ENCODE measurements at regions not wholly inside any gene's neighbourhood (a gene's known extent, or its start where the extent isn't known, plus 50 kb on each side); places are given as distances from the start of the nearest gene placed in this dataset.

- Histone ChIP-seq H3K4me3 (no peak overlapping the region), H3K4me1 (no peaks in the 10 kb centered on the region), H3K27me3 (no peaks in the 10 kb centered on the region), H3K36me3 (no peaks in the 10 kb centered on the region), H3K27ac (no peak overlapping the region), H3K9me3 (no peaks in the 10 kb centered on the region)
- no peak for TF ChIP-seq EP300 (IDR thresholded peaks at IDR 0.05)
- no peak for TF ChIP-seq POLR2A (IDR thresholded peaks at IDR 0.05)
- TF ChIP-seq CTCF (IDR thresholded peaks at IDR 0.05), result no peak
- no peak for TF ChIP-seq POLR2AphosphoS5 (IDR thresholded peaks at IDR 0.05)
- 88% methylated on average over 6 of the region's 6 CpGs for WGBS
- DNase-seq (ENCODE audit: low spot score in 2 of 2), result no peak
These were observed 702.8 kb downstream of the LIG4 start for GRCh38 chr13:107512551-107512950.

GRCh38 chr13:107497661-107498060 is 717.7 kb downstream of the LIG4 start:
- Histone ChIP-seq H3K27ac (no peak overlapping the region), H3K9me3 (no peaks in the 10 kb centered on the region), H3K36me3 (no peaks in the 10 kb centered on the region), H3K27me3 (no peaks in the 10 kb centered on the region), H3K4me1 (no peaks in the 10 kb centered on the region), H3K4me3 (no peak overlapping the region)
- TF ChIP-seq POLR2AphosphoS5 (IDR thresholded peaks at IDR 0.05), result no peak
- no peak for TF ChIP-seq EP300 (IDR thresholded peaks at IDR 0.05)
- no peak for TF ChIP-seq CTCF (IDR thresholded peaks at IDR 0.05)
- no peak for TF ChIP-seq POLR2A (IDR thresholded peaks at IDR 0.05)
- no peak for DNase-seq (ENCODE audit: low spot score in 2 of 2)
- 47% methylated on average over 5 of the region's 5 CpGs for WGBS

DNA sequence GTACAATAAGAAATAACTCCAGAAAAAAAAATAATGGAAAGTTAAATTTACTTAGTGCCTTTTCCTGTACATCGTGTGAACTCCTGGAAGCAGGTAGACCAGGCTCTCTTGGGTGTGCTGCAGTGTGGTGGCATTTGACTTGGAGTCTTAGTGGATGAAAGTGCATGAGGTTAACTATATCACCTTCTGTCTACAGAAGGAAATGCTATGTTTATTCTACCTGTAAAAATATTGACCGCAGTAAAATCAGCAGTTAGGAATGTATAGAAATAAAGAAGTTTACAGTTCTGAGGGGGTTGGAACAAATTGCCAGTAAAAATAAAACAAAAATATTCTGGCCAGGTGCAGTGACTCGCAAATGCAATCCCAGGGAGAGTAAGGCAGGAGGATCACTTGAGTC is 722.1 kb downstream of the LIG4 start:
- no peak for TF ChIP-seq CTCF (IDR thresholded peaks at IDR 0.05)
- no peak for TF ChIP-seq POLR2A (IDR thresholded peaks at IDR 0.05)
- TF ChIP-seq EP300 (IDR thresholded peaks at IDR 0.05), result no peak
- no peak for TF ChIP-seq POLR2AphosphoS5 (IDR thresholded peaks at IDR 0.05)
- Histone ChIP-seq H3K36me3 (no peaks in the 10 kb centered on the region), H3K27me3 (no peaks in the 10 kb centered on the region), H3K27ac (no peak overlapping the region), H3K4me3 (no peak overlapping the region), H3K9me3 (peaks cover 6% of the 10 kb centered on the region), H3K4me1 (no peaks in the 10 kb centered on the region)
- no peak for DNase-seq (ENCODE audit: low spot score in 2 of 2)
- 87% methylated on average over 3 of the region's 3 CpGs for WGBS

- Histone ChIP-seq H3K4me3 (no peak overlapping the region), H3K36me3 (no peaks in the 10 kb centered on the region), H3K4me1 (no peaks in the 10 kb centered on the region), H3K9me3 (no peaks in the 10 kb centered on the region), H3K27ac (no peak overlapping the region), H3K27me3 (no peaks in the 10 kb centered on the region)
- 75% methylated on average over 5 of the region's 5 CpGs for WGBS
- TF ChIP-seq POLR2AphosphoS5 (IDR thresholded peaks at IDR 0.05), result no peak
- no peak for TF ChIP-seq EP300 (IDR thresholded peaks at IDR 0.05)
- no peak for TF ChIP-seq POLR2A (IDR thresholded peaks at IDR 0.05)
- TF ChIP-seq CTCF (IDR thresholded peaks at IDR 0.05), result no peak
- no peak for DNase-seq (ENCODE audit: low spot score in 2 of 2)
These were observed 732.6 kb downstream of the LIG4 start for GRCh38 chr13:107482688-107483087.

DNA sequence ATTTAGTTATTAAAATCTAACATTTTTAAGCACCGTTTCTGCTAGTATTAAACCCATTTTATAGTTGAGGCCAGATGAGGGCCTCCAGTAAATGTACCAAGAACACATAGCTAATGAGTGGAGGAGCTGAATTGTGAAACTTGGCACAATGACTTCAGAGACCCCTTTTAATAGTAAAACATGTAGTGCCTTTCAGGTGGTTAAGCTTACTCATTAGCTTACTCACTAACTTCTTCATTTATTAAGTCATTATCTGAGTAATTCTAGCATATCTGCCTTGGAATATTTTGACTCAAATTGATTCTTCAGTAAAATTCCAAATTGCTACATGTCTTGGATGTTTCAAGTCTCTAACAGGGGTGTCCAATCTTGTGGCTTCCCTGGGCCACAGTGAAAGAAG is 735.2 kb downstream of the LIG4 start:
- no peaks in the 10 kb centered on the region for H3K4me1 ChIP-seq
- H3K36me3 ChIP-seq, result no peaks in the 10 kb centered on the region
- WGBS, result 89% methylated on average over 1 of the region's 1 CpG
- no peaks in the 10 kb centered on the region for H3K27me3 ChIP-seq
- no peak overlapping the region for H3K27ac ChIP-seq
- no peaks in the 10 kb centered on the region for H3K9me3 ChIP-seq
- no peak for DNase-seq (ENCODE audit: low spot score in 2 of 2)
- TF ChIP-seq POLR2AphosphoS5 (IDR thresholded peaks at IDR 0.05), result no peak
- H3K4me3 ChIP-seq, result no peak overlapping the region

DNA sequence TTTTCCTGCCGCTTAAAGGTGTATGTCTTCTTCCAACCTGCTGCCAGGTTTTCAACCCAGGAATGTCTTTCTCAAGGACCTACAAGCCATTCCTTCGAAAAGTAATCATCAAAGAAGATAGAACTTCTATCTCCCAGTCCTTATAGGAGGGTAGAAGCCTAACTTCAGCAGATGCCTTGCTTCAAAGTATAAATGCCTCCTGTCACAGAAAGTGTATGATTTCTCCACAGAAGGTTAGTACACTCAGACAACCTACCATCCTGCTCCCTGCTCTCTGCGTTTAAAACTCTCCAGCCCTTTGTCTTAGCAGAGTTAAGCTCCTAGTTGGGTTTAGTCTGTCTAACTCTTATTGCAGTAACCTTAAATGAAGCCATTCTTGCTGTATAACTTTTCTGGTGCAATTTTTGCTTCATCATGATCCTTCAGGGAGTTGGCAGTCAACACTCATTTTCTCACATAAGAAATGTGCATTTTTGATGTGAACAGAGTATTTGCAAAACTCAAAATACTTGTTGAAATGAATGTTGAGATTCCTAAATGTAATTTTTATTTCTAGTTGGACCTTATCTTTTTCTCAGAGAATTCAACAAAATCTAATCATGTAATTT is 737.5 kb downstream of the LIG4 start:
- Histone ChIP-seq H3K27me3 (no peaks in the 10 kb centered on the region), H3K4me3 (no peak overlapping the region), H3K9me3 (no peaks in the 10 kb centered on the region), H3K4me1 (no peaks in the 10 kb centered on the region), H3K36me3 (no peaks in the 10 kb centered on the region), H3K27ac (no peak overlapping the region)
- no peak for TF ChIP-seq POLR2AphosphoS5 (IDR thresholded peaks at IDR 0.05)
- no peak for TF ChIP-seq POLR2A (IDR thresholded peaks at IDR 0.05)
- no peak for TF ChIP-seq CTCF (IDR thresholded peaks at IDR 0.05)
- no peak for TF ChIP-seq EP300 (IDR thresholded peaks at IDR 0.05)
- no peak for DNase-seq (ENCODE audit: low spot score in 2 of 2)
- WGBS, result 76% methylated on average over 3 of the region's 3 CpGs
